MM.1S (cell line): ENCODE measurements at regions not wholly inside any gene's neighbourhood (a gene's known extent, or its start where the extent isn't known, plus 50 kb on each side); places are given as distances from the start of the nearest gene placed in this dataset.

ENCODE experiments used
- CTCF ChIP-seq: fragments of 300-600 bp; sonication (generic); IDR thresholded peaks from 2 replicates; pipeline ENCODE4 v1.5.1; 2016; ENCODE audit warnings: antibody characterized with exemption, low read length, mixed read lengths
- EZH2 ChIP-seq: fragments of 300-600 bp; sonication (generic); optimal IDR thresholded peaks from 2 replicates; pipeline ENCODE3; 2017; ENCODE audit warnings: low read depth, mild to moderate bottlenecking, antibody characterized with exemption, low read length, mixed read lengths
- EZH2phosphoT487 ChIP-seq: fragments of 300-600 bp; sonication (generic); IDR thresholded peaks from 2 replicates; pipeline ENCODE4 v1.6.1; 2018; ENCODE audit warnings: antibody characterized with exemption, low read length

DNA sequence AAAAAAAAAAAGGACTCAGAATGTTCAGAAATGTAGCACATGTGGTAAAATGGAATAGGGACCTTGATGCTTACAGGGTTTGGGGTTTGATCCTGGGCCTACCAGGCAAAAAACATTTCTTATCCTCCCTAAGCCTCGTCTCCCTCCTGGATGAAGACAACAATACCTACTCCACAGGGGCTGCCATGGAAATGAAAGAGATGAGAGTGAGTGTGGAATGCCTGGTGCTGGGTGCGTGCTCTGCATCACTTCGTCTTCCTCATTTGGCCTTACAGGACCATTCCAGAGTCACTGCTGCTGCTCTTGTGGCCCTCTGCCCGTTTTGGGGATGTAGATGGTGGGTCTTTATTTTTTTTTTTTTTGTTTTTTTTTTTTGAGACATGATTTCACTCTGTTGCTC, 692.9 kb upstream of the EEF2KMT start:
- TF ChIP-seq CTCF: no peak
- no peak for TF ChIP-seq EZH2phosphoT487
- TF ChIP-seq EZH2: no peak
